ENCODE measurements at regions not wholly inside any gene's neighbourhood (a gene's known extent, or its start where the extent isn't known, plus 50 kb on each side); places are given as distances from the start of the nearest gene placed in this dataset.

- ATAC-seq (replicated peaks in 6 of 8), result peak in 4 of 8 experiments; percentile 32 to 58 (median 51)
- in situ Hi-C loops (cut with MboI; ENCODE audit: low pct_unique_long_range_greater_than_20kb in 2 of 9, low sequenced_read_pairs in 9 of 9, unreplicated experiment in 9 of 9), result no loop called here
- H3K4me3 ChIP-seq, result no peak overlapping the region
- 0 to 100% (median 71%) methylated on average over 2 to 4 of the region's 4 CpGs; no CpG with 5 or more reads in 1 of the 10 experiments for WGBS, 10 experiments
- H3K4me1 ChIP-seq (replicated peaks in 1 of 2), result peaks cover 0 to 7% of the 10 kb centered on the region in 2 donors
- H3K27ac ChIP-seq, result no peak overlapping the region
Measured at GRCh38 chr2:187013058-187013457, 164.1 kb upstream of the ZSWIM2 start.

GRCh38 chr2:187011206-187011832 is 162.3 kb upstream of the ZSWIM2 start:
- in situ Hi-C loops (cut with MboI; ENCODE audit: low pct_unique_long_range_greater_than_20kb in 2 of 9, low sequenced_read_pairs in 9 of 9, unreplicated experiment in 9 of 9), result no loop called here
- Histone ChIP-seq H3K4me3 (no peak overlapping the region), H3K27ac (no peak overlapping the region), H3K4me1 (replicated peaks in 1 of 2) (peaks cover 0 to 7% of the 10 kb centered on the region in 2 donors)
- peak in 1 of 8 experiments; percentile 64 for ATAC-seq (replicated peaks in 6 of 8)
- 17 to 100% (median 84%) methylated on average over 1 to 3 of the region's 3 CpGs; no CpG with 5 or more reads in 2 of the 10 experiments for WGBS, 10 experiments

DNA sequence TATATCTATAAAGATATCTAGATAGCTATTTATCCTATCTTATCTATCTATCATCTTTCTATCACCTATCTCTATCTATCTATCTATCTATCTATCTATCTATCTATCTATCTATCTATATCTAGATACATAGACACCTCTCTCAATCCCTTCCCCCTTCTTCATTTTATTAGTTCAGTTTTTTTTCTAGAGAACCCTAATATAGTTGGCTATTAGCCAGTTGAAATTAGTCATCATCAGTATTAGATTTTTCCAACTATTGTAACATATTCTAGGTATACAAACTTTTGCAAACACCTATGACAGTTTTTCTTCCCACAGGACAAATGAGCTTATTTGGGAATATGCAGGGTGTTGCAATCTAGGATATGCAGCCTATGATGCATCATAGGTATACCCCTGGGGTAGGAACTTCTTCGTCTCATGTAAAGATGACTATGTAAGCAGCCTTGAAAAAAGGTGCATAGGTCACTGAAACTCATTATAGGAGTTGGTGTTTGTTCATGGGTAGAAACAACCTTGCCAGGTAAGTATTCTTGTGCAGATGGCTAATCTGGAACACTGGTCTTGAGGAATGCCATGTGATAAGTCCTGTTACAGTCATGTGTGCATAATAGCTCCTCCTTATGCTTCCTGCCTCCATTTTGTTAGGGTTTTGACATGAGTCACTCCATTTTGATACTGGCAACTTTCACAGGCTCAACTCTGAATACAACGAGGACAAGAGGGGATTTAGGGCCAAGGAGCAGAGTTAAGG is 160.7 kb upstream of the ZSWIM2 start:
- in situ Hi-C loops (cut with MboI; ENCODE audit: low pct_unique_long_range_greater_than_20kb in 2 of 9, low sequenced_read_pairs in 9 of 9, unreplicated experiment in 9 of 9), result no loop called here
- no peak for ATAC-seq (replicated peaks in 6 of 8)
- 10 to 100% (median 80%) methylated on average over 1 to 2 of the region's 2 CpGs; no CpG with 5 or more reads in 3 of the 10 experiments for WGBS, 10 experiments

DNA sequence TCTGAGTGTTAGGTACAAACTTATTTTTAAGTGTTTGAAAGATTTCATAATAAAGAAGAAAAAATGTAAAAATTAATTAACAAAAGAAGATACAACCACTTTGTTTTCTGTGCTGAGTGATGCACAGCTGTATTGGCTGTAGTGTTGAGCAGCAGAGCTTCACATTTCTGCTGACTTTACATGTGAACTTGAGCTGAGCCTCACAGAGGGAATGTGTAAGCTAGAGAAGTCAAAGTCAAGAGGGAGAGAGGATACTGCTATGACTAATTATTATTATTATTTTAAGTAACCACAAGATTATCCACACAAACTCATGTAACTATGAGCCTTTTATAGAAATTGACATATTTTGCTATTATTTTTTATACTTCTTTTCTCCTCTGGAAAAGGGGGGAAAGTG is 159.1 kb upstream of the ZSWIM2 start:
- in situ Hi-C loops (cut with MboI; ENCODE audit: low pct_unique_long_range_greater_than_20kb in 2 of 9, low sequenced_read_pairs in 9 of 9, unreplicated experiment in 9 of 9), result no loop called here
- H3K4me1 ChIP-seq (replicated peaks in 1 of 2), result peaks cover 0 to 7% of the 10 kb centered on the region in 2 donors
- no peak overlapping the region for H3K27ac ChIP-seq
- no peak for ATAC-seq (replicated peaks in 6 of 8)
- H3K4me3 ChIP-seq, result no peak overlapping the region

More for the DNA sequence above, 160.7 kb upstream of the ZSWIM2 start:
- Histone ChIP-seq H3K27ac (no peak overlapping the region), H3K4me1 (replicated peaks in 1 of 2) (peaks cover 0 to 7% of the 10 kb centered on the region in 2 donors), H3K4me3 (no peak overlapping the region)

DNA sequence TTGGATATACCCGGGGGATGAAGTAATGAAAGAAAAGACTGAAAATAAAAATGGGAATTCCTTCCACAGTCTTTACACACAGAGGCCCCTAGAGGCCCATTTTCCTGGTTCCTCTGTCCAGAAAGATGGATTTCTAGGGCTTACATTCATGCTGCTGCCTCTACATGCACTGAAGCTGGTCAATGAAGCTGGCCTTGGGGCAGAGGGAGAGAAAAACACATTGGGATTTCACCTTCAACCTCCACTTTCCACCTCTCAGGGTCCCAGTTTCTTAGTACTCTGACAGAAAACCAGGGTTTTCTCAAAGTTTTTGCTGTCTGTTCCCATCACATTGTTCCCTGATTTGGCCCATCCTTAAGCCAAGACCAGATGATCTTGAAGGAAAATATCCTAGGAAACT is 154.6 kb upstream of the ZSWIM2 start:
- Histone ChIP-seq H3K4me3 (no peak overlapping the region), H3K4me1 (replicated peaks in 1 of 2) (no peaks in the 10 kb centered on the region), H3K27ac (no peak overlapping the region)
- ATAC-seq (replicated peaks in 6 of 8), result peak in 1 of 8 experiments; percentile 68
- WGBS, 10 experiments, result 67 to 100% methylated on average over 1 of the region's 1 CpG; no CpG with 5 or more reads in 8 of the 10 experiments
- in situ Hi-C loops (cut with MboI; ENCODE audit: low pct_unique_long_range_greater_than_20kb in 2 of 9, low sequenced_read_pairs in 9 of 9, unreplicated experiment in 9 of 9), result no loop called here

- WGBS, 10 experiments, result 69 to 100% (median 93%) methylated on average over 1 to 16 of the region's 32 CpGs; no CpG with 5 or more reads in 4 of the 10 experiments
- Histone ChIP-seq H3K27ac (no peak overlapping the region), H3K4me3 (no peak overlapping the region), H3K4me1 (replicated peaks in 1 of 2) (no peaks in the 10 kb centered on the region)
- in situ Hi-C loops (cut with MboI; ENCODE audit: low pct_unique_long_range_greater_than_20kb in 2 of 9, low sequenced_read_pairs in 9 of 9, unreplicated experiment in 9 of 9), result no loop called here
- peak in 1 of 8 experiments; percentile 87 for ATAC-seq (replicated peaks in 6 of 8)
Measured at GRCh38 chr2:187003038-187003554, 154.1 kb upstream of the ZSWIM2 start.

DNA sequence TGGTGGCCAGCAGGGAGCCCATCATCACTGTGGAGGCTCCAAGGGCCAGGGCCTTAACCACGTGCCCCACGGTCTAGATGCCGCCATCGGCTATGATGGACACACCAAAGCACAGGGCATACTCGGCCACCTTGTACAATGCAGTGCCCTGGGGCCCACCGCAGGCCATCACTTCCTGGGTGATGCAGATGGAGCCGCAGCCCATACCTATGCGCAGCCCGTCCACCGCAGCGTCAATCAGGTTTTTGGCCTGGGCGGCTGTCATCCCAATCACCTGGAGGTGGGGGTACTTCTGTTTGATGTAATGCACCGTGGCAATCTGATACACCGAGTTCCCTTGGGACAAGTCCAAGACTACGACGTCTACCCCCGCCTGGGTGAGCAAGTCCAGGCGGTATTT is 153.3 kb upstream of the ZSWIM2 start:
- Histone ChIP-seq H3K4me1 (replicated peaks in 1 of 2) (no peaks in the 10 kb centered on the region), H3K27ac (no peak overlapping the region), H3K4me3 (no peak overlapping the region)
- in situ Hi-C loops (cut with MboI; ENCODE audit: low pct_unique_long_range_greater_than_20kb in 2 of 9, low sequenced_read_pairs in 9 of 9, unreplicated experiment in 9 of 9), result no loop called here
- no peak for ATAC-seq (replicated peaks in 6 of 8)
- WGBS, 10 experiments, result 16 to 100% (median 96%) methylated on average over 1 to 5 of the region's 18 CpGs; no CpG with 5 or more reads in 6 of the 10 experiments

DNA sequence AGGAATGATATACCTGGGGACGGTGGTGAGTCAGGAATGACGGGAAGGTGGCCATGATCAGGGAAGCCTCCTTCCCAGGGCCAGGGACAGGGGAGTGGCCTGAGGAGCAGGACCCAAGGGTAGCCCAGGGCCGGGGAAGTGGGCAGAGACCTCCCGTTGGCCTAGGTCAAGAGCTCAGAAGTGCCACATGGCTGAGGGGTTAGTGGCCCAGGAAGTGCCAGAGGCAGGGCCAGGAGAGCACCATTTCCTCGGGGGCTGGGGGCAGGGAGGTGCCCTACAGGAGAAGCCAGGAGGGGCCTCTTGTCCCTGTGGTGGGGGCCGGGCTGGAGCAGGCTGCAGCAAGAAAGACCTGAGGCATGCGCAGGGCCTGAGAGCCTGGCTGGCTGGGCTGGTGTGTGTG is 152.3 kb upstream of the ZSWIM2 start:
- in situ Hi-C loops (cut with MboI; ENCODE audit: low pct_unique_long_range_greater_than_20kb in 2 of 9, low sequenced_read_pairs in 9 of 9, unreplicated experiment in 9 of 9), result no loop called here
- WGBS, 10 experiments, result 63 to 100% (median 100%) methylated on average over 1 to 3 of the region's 7 CpGs; no CpG with 5 or more reads in 3 of the 10 experiments
- no peak for ATAC-seq (replicated peaks in 6 of 8)

GRCh38 chr2:186995092-186995491 is 146.1 kb upstream of the ZSWIM2 start:
- 0 to 93% (median 69%) methylated on average over 1 to 2 of the region's 2 CpGs; no CpG with 5 or more reads in 1 of the 10 experiments for WGBS, 10 experiments
- in situ Hi-C loops (cut with MboI; ENCODE audit: low pct_unique_long_range_greater_than_20kb in 2 of 9, low sequenced_read_pairs in 9 of 9, unreplicated experiment in 9 of 9), result no loop called here
- H3K4me3 ChIP-seq, result no peak overlapping the region
- H3K4me1 ChIP-seq (replicated peaks in 1 of 2), result no peaks in the 10 kb centered on the region
- ATAC-seq (replicated peaks in 6 of 8), result no peak
- no peak overlapping the region for H3K27ac ChIP-seq

More for the DNA sequence above, 152.3 kb upstream of the ZSWIM2 start:
- Histone ChIP-seq H3K4me1 (replicated peaks in 1 of 2) (no peaks in the 10 kb centered on the region), H3K4me3 (no peak overlapping the region), H3K27ac (no peak overlapping the region)

DNA sequence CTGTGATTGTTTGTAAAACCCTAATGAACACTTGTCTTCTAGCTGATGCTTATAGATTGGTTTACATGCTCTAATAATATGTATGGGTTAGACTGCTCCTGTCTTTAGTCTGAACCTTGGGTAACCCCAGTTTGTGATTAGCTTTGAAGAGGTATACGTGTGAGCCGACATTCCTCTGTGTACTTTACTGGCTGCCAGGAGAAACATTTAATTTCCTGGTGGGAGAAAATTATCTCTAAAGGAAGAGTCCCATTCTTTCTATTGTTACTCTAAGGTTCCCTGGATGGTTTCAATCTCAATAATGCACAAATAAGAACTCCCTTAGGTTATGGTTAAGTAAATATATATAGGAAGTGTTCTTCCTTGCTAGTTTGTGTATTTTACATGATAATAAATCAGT is 143.6 kb upstream of the ZSWIM2 start:
- in situ Hi-C loops (cut with MboI; ENCODE audit: low pct_unique_long_range_greater_than_20kb in 2 of 9, low sequenced_read_pairs in 9 of 9, unreplicated experiment in 9 of 9), result no loop called here
- 8 to 83% (median 70%) methylated on average over 2 of the region's 2 CpGs; no CpG with 5 or more reads in 5 of the 10 experiments for WGBS, 10 experiments
- ATAC-seq (replicated peaks in 6 of 8), result no peak
- Histone ChIP-seq H3K4me1 (replicated peaks in 1 of 2) (no peaks in the 10 kb centered on the region), H3K4me3 (no peak overlapping the region), H3K27ac (no peak overlapping the region)

GRCh38 chr2:186991766-186992417 is 142.9 kb upstream of the ZSWIM2 start:
- WGBS, 10 experiments, result 7 to 100% (median 78%) methylated on average over 2 to 4 of the region's 4 CpGs; no CpG with 5 or more reads in 2 of the 10 experiments
- Histone ChIP-seq H3K27ac (no peak overlapping the region), H3K4me1 (replicated peaks in 1 of 2) (no peaks in the 10 kb centered on the region), H3K4me3 (no peak overlapping the region)
- ATAC-seq (replicated peaks in 6 of 8), result no peak
- in situ Hi-C loops (cut with MboI; ENCODE audit: low pct_unique_long_range_greater_than_20kb in 2 of 9, low sequenced_read_pairs in 9 of 9, unreplicated experiment in 9 of 9), result no loop called here

DNA sequence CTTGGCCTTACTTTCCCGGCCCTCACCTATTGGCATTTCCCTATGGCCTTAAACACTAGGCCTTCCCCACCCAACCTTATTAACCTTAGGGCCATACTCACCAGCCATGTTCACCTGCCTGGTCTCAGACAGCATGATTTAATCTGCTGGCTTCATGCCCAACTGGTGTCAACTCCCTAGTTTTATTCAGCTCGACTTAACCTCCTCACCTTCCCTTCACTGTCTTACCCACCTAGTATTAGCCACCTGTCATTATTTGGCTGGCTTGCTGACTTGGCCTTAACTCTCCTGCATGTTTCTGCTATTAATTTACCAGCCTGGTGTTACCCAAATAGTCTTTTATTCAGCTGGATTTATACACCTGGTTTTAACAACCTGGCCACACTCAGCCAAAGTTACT is 136.0 kb upstream of the ZSWIM2 start:
- no peaks in the 10 kb centered on the region for H3K4me1 ChIP-seq (replicated peaks in 1 of 2)
- no peak for ATAC-seq (replicated peaks in 6 of 8)
- in situ Hi-C loops (cut with MboI; ENCODE audit: low pct_unique_long_range_greater_than_20kb in 2 of 9, low sequenced_read_pairs in 9 of 9, unreplicated experiment in 9 of 9), result no loop called here
- WGBS, 10 experiments, result 0 to 100% (median 80%) methylated on average over 1 to 2 of the region's 2 CpGs; no CpG with 5 or more reads in 2 of the 10 experiments
- no peak overlapping the region for H3K4me3 ChIP-seq
- no peak overlapping the region for H3K27ac ChIP-seq

DNA sequence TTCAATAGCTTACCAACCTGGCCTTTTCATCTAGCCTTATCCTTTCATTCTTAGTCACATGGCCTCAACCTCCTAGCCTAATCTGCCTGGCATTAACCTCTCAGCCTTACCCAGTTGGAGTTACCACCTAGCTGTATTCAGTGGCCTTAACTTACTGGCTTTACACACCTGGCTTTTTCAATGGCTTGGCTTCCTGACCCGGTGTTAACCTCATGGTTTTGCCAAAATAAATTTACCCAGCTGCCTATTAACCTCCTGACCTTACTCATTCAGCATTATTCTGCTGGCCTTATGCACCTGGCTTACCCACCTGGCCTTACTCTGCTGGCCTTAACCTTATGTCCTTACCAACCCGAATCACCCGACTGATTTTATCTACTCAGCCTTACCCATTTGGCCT is 135.5 kb upstream of the ZSWIM2 start:
- whole genome bisulfite sequencing, 10 experiments, result 38 to 100% (median 94%) methylated on average over 1 to 3 of the region's 3 CpGs; no CpG with 5 or more reads in 4 of the 10 experiments
- in situ Hi-C loops (cut with MboI; ENCODE audit: low pct_unique_long_range_greater_than_20kb in 2 of 9, low sequenced_read_pairs in 9 of 9, unreplicated experiment in 9 of 9), result no loop called here
- Histone ChIP-seq H3K27ac (no peak overlapping the region), H3K4me3 (no peak overlapping the region), H3K4me1 (replicated peaks in 1 of 2) (no peaks in the 10 kb centered on the region)
- no peak for ATAC-seq (replicated peaks in 6 of 8)

Measured in motor neuron (in vitro differentiated cells).